ENCODE measurements at regions not wholly inside any gene's neighbourhood (a gene's known extent, or its start where the extent isn't known, plus 50 kb on each side); places are given as distances from the start of the nearest gene placed in this dataset.
A peak's percentile ranks its signal among the peaks of the same experiment; 100 is the strongest.

- DNase-seq = no peak
- Mint-ChIP-seq H3K4me1 (ENCODE audit: low read depth) (peaks cover 26% of the 10 kb centered on the region), H3K27me3 (ENCODE audit: low read depth) (no peaks in the 10 kb centered on the region), H3K9me3 (no peaks in the 10 kb centered on the region), H3K4me3 (no peak overlapping the region), H3K36me3 (ENCODE audit: low read depth) (no peaks in the 10 kb centered on the region), H3K27ac (no peak overlapping the region)
- CTCF ChIA-PET = no interaction called here
- intact Hi-C loops (cut with micrococcal nuclease) = no loop called here
Observed at GRCh38 chr9:88326936-88327335, 61.3 kb upstream of the SPIN1 start.

GRCh38 chr9:88326015-88326414 lies 62.2 kb upstream of the SPIN1 start:
- CTCF ChIA-PET = no interaction called here
- Mint-ChIP-seq H3K27me3 (ENCODE audit: low read depth) (no peaks in the 10 kb centered on the region), H3K4me1 (ENCODE audit: low read depth) (peaks cover 30% of the 10 kb centered on the region), H3K4me3 (no peak overlapping the region), H3K36me3 (ENCODE audit: low read depth) (no peaks in the 10 kb centered on the region), H3K9me3 (no peaks in the 10 kb centered on the region), H3K27ac (no peak overlapping the region)
- intact Hi-C loops (cut with micrococcal nuclease) = no loop called here
- no peak for DNase-seq

DNA sequence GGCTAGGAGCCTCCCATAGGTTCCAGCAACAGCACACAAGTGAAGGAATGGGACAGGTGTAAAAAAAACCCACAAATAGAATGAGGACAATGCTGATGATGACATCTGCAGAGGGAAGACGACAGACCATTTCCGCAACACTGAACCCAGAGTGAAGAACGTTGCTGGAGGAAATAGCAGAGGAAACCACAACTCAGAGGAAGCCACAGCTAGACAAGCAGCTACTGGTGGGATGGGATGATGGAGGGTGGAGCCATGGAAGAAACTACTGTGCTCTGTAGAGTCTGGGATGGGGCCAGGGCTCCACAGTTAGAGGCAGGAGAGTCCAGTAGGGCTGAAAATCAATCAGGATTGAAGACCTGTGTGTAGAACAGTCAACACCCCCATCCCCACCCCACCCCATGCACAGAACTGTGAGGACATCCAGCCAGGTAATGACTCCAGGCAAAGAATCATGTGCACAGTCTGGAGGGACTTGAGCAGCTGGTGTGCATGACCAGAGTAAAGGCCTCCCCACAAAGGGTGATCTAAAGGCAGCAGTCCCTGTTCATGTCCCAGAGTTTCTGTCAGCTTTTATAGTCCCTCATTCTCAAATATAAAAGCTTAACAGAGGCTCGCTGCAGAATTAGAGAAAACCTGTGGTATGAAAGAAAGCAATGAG lies 65.2 kb upstream of the SPIN1 start:
- DNase-seq = peak; percentile 78
- Mint-ChIP-seq H3K27ac (peak overlapping the region; percentile 37), H3K4me3 (no peak overlapping the region), H3K4me1 (ENCODE audit: low read depth) (peaks cover 30% of the 10 kb centered on the region), H3K9me3 (no peaks in the 10 kb centered on the region), H3K36me3 (ENCODE audit: low read depth) (no peaks in the 10 kb centered on the region), H3K27me3 (ENCODE audit: low read depth) (no peaks in the 10 kb centered on the region)
- intact Hi-C loops (cut with micrococcal nuclease) = loop anchor here (1.0 to 2.0 kb wide), 3 partner anchors 11 to 988 kb away; partner anchors contain the start of gene CKS2
- CTCF ChIA-PET = interaction anchor here (2.4 kb wide), 1 partner anchor 10 kb away, joined by 5 read pairs; no protein-coding TSS in a partner anchor

DNA sequence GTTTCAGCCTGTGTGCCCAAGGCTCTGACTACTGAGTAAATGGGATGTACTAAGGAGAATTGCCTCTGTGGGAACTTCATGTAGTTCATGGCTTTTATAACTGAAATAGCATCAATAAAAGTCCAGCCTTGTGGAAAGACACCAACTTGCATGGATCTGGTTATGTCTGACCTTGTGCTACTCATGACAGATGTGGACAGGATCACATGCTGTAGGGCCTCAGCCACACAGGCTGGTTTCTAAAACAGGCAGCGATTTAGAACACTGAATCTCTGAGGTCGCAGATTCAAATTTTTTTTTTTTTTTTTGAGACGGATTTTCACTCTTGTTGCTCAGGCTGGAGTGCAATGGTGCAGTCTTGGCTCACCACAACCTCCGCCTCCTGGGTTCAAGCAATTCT lies 66.5 kb upstream of the SPIN1 start:
- intact Hi-C loops (cut with micrococcal nuclease) = loop anchor here (2.0 kb wide), 1 partner anchor 989 kb away; the partner anchor contains the start of gene CKS2
- Mint-ChIP-seq H3K9me3 (no peaks in the 10 kb centered on the region), H3K27me3 (ENCODE audit: low read depth) (no peaks in the 10 kb centered on the region), H3K4me3 (no peak overlapping the region), H3K27ac (no peak overlapping the region), H3K36me3 (ENCODE audit: low read depth) (no peaks in the 10 kb centered on the region), H3K4me1 (ENCODE audit: low read depth) (peaks cover 30% of the 10 kb centered on the region)
- CTCF ChIA-PET = interaction anchor here (2.4 kb wide), 1 partner anchor 8 kb away, joined by 5 read pairs; no protein-coding TSS in a partner anchor
- no peak for DNase-seq

DNA sequence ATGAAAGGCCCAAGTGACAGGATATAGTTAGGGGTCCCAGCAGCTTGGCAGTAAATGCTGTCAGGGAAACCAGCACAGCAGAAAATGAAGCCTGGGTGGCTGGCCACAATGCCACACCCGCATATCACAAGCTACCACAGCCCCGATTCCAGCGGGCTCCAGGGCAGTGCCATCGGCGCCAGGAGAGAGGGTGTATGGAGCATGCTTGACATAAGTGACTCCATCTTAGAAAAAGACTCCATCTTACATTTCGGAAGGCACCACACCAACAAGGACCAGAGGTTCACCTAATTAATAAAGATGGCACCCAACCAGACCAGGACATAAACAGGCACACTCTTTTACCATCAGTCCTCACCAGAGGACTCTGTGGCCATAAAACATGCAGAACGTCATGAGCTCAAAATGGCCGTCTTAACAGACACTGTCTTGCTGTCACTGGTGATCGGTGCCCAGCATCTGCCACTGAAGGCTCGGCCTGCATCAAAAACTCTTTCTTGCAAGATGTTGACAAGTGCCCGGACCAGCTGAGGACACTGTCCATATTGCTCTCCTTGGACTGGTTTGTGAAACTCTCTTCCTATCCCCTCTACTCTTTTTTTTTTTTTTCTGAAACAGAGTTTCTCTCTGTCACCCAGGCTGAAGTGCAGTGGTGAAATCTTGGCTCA lies 67.4 kb upstream of the SPIN1 start:
- Mint-ChIP-seq H3K9me3 (no peaks in the 10 kb centered on the region), H3K4me1 (ENCODE audit: low read depth) (peaks cover 30% of the 10 kb centered on the region), H3K36me3 (ENCODE audit: low read depth) (no peaks in the 10 kb centered on the region), H3K27ac (no peak overlapping the region), H3K27me3 (ENCODE audit: low read depth) (no peaks in the 10 kb centered on the region), H3K4me3 (no peak overlapping the region)
- no peak for DNase-seq
- CTCF ChIA-PET = no interaction called here
- intact Hi-C loops (cut with micrococcal nuclease) = no loop called here

DNA sequence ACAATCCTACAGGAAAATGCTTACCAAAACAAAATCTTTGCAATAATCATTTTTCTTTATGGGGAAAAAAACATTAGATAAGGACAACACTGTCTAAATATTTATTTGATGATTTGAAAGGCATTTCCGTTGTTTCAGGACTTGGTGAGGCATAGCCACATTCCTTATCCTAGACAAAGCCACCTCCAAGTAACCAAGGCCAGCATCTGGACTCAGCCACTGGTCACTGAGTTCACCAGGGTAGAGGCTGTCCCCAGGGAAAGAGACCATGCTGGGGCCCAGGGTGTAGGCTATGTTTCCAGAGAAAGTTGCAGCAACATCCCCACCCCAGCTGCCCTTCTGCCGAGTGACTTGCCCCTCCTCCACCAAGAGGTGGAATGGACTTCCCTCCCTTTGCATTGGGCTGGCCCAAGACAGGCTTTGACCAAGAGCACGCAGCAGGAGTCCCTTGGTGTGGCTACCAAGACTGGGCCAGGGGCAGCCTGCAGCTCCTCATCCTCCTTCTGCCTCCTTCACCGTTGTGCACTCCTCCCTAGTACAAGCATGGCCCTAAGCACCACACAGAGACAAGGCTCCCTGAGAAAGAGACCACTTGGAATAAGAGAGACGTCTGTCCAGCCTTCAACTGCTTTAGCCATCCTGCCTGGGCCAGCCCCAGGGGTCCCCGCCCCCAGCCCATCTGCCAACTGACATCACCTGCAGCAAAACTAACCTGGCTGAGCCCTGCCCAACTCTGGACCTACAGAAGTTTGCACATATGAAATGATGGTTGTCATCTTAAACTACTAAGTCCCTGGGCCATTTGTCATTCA lies 68.1 kb upstream of the SPIN1 start:
- no peaks in the 10 kb centered on the region for H3K9me3 Mint-ChIP-seq
- peaks cover 29% of the 10 kb centered on the region for H3K4me1 Mint-ChIP-seq (ENCODE audit: low read depth)
- H3K27ac Mint-ChIP-seq = no peak overlapping the region
- intact Hi-C loops (cut with micrococcal nuclease) = loop anchor here (10.0 kb wide), 1 partner anchor 215 kb away; the partner anchor contains the start of gene NXNL2
- no peak overlapping the region for H3K4me3 Mint-ChIP-seq
- CTCF ChIA-PET = no interaction called here
- DNase-seq = no peak
- no peaks in the 10 kb centered on the region for H3K27me3 Mint-ChIP-seq (ENCODE audit: low read depth)
- H3K36me3 Mint-ChIP-seq (ENCODE audit: low read depth) = no peaks in the 10 kb centered on the region

DNA sequence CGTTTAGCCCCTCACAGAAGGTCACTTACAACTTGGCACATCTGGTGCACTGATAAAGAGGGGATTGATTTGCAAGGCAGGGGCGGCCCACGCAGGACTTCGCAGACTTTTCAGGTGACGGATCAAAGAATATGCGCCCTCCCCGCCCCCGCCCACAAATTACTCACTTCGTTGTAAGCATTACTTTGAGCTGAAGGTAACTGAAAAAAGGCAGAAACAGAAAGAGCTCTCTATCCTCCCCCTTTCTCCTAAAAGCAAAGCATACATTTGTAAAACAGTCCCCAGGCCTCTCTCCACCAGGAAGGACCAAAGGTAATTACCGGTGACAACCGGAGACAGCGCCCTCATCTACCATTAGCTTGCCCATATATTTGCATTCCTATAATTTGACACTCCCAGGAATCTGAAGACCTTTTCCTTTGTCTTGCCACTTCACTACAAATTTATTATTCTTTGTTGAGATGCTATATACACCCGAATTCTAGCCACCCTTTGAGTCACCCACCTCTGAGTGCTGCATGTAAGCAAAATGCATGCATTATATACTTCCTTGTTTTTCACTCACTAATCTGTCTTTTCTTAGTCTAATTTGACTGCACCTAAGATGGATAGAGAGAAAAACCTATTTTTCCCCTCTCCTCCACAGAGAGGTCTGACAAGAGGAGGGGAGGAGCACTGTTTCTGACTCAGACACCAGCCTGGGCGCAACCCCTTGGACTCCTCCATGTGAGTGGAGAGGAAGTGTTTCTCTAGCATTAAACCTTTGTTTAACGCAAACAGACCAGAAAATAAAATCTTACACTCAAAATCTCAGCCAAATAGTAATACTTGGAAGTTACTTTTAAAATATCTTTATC lies 74.7 kb upstream of the SPIN1 start:
- H3K4me3 Mint-ChIP-seq = no peak overlapping the region
- intact Hi-C loops (cut with micrococcal nuclease) = loop anchor here (2.0 to 10.0 kb wide), 2 partner anchors 75 to 221 kb away; partner anchors contain the start of genes NXNL2 and SPIN1

DNA sequence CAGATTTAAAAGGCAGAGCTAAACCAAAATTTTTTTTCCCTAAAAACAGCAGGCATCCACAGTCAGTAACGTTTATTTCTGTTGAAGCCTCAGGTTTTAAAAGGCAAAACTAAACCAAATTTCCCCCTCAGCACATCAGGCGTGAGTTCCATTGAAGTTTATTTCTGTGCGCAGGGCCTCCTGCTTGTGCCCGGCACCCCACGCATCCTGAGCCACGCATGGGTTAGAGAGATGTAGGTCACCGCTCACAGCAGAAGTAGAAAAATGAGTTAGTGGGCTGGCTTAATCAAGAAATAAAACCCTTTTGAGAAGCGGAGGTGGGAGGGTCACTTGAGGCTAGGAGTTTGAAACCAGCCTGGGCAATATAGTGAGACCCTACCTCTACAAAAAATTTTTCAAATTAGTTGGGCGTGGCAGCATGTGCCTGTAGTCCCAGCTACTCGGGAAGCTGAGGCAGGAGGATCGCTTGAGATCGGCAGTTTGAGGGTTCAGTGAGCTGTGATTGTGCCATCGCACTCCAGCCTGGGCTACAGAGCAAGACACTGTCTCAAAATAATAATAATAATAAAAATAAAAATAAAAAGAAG lies 75.6 kb upstream of the SPIN1 start:
- H3K9me3 Mint-ChIP-seq = no peaks in the 10 kb centered on the region
- CTCF ChIA-PET = interaction anchor here (0.9 to 1.7 kb wide), 2 partner anchors 10 to 18 kb away, joined by 3 to 5 read pairs; no protein-coding TSS in a partner anchor
- intact Hi-C loops (cut with micrococcal nuclease) = loop anchor here (1.0 to 10.0 kb wide), 4 partner anchors 8 to 222 kb away; partner anchors contain the start of genes NXNL2 and SPIN1
- H3K27me3 Mint-ChIP-seq (ENCODE audit: low read depth) = no peaks in the 10 kb centered on the region
- no peak for DNase-seq
- H3K36me3 Mint-ChIP-seq (ENCODE audit: low read depth) = no peaks in the 10 kb centered on the region
- no peak overlapping the region for H3K27ac Mint-ChIP-seq
- no peak overlapping the region for H3K4me3 Mint-ChIP-seq
- peaks cover 26% of the 10 kb centered on the region for H3K4me1 Mint-ChIP-seq (ENCODE audit: low read depth)

More for the DNA sequence above, 74.7 kb upstream of the SPIN1 start:
- H3K27ac Mint-ChIP-seq = peak overlapping the region; percentile 48
- CTCF ChIA-PET = interaction anchor here (0.7 to 1.7 kb wide), 3 partner anchors 9 to 1908 kb away, joined by 3 to 5 read pairs (median 3); no protein-coding TSS in a partner anchor
- H3K27me3 Mint-ChIP-seq (ENCODE audit: low read depth) = no peaks in the 10 kb centered on the region
- peak; percentile 61 for DNase-seq
- no peaks in the 10 kb centered on the region for H3K36me3 Mint-ChIP-seq (ENCODE audit: low read depth)
- H3K9me3 Mint-ChIP-seq = no peaks in the 10 kb centered on the region
- H3K4me1 Mint-ChIP-seq (ENCODE audit: low read depth) = peaks cover 26% of the 10 kb centered on the region

DNA sequence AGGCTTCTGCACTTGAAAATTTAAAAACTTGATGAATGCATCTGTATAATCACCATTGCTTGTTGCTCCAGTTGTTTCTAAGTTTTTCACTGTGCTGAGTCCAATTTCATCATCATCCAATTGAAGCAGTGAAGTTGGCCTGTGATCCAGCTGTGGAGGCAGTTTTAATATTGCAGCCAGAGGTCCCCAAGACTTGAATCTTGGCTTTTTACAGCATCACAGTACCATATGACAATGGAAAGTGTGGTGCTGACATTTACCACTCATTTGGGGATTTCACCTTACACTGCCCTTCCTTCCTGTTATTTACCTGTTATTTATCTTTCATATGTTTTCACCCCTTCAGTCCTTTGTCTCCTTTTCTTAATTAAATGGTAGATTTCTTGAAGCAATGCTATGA lies 76.2 kb upstream of the SPIN1 start:
- no peaks in the 10 kb centered on the region for H3K27me3 Mint-ChIP-seq (ENCODE audit: low read depth)
- CTCF ChIA-PET = no interaction called here
- peaks cover 26% of the 10 kb centered on the region for H3K4me1 Mint-ChIP-seq (ENCODE audit: low read depth)
- peak; percentile 36 for DNase-seq
- no peaks in the 10 kb centered on the region for H3K9me3 Mint-ChIP-seq
- no peaks in the 10 kb centered on the region for H3K36me3 Mint-ChIP-seq (ENCODE audit: low read depth)
- intact Hi-C loops (cut with micrococcal nuclease) = loop anchor here (1.0 to 10.0 kb wide), 4 partner anchors 8 to 223 kb away; partner anchors contain the start of genes NXNL2 and SPIN1
- H3K4me3 Mint-ChIP-seq = no peak overlapping the region
- H3K27ac Mint-ChIP-seq = no peak overlapping the region

DNA sequence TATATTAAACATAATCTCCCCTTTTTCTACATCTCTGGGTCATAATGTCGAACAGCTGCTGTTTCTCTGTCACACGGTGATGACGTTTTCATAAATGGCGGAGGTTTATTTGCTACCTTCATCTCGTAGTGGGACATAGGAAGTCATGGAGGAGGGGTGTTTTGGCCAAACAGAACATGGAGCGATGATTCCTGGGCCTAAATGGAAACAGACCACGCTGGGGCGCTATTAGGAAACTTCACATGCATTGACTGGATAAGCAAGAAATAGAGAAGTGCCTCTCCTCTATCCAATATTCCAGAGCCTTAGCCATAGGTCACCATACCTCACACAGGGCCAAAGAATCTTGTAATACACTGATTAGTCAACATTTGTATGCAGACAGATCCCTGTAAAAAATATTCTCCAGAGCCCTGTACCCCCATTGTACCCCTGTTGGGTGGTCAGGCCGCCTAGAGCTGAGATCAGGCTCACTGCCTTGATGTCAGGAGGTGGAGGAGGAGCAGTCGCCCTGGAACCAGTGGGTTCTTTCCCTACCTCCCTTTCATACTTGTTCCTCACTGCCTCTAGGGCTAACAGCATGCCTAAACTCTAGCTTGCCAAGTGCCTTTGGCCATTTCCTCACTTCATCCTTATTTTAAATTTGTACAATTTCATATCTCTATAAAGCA lies 77.8 kb upstream of the SPIN1 start:
- H3K27ac Mint-ChIP-seq = no peak overlapping the region
- no peaks in the 10 kb centered on the region for H3K9me3 Mint-ChIP-seq
- no peak overlapping the region for H3K4me3 Mint-ChIP-seq
- no peak for DNase-seq
- CTCF ChIA-PET = interaction anchor here (0.6 to 1.1 kb wide), 3 partner anchors 17 to 131 kb away, joined by 3 to 4 read pairs (median 4); no protein-coding TSS in a partner anchor
- intact Hi-C loops (cut with micrococcal nuclease) = loop anchor here (10.0 kb wide), 1 partner anchor 224 kb away; the partner anchor contains the start of gene NXNL2
- H3K36me3 Mint-ChIP-seq (ENCODE audit: low read depth) = no peaks in the 10 kb centered on the region
- H3K27me3 Mint-ChIP-seq (ENCODE audit: low read depth) = no peaks in the 10 kb centered on the region
- peaks cover 26% of the 10 kb centered on the region for H3K4me1 Mint-ChIP-seq (ENCODE audit: low read depth)
